Activated T-cell treated with anti-CD3 and anti-CD28 coated beads, Interleukin-2, amount 50 U/mL, for 4 hours (primary cell): ENCODE measurements at regions not wholly inside any gene's neighbourhood (a gene's known extent, or its start where the extent isn't known, plus 50 kb on each side); places are given as distances from the start of the nearest gene placed in this dataset.

Experiments used
- ATAC-seq, 2 donors: fragments of 200-7000 bp; cut with Tn5 transposase; one replicate each; pipeline ENCODE4 v1.10.0; 2021
- DNase-seq: peaks from one replicate; pipeline ENCODE4 v3.0.0-alpha.2; 2020
- H3K27me3 Mint-ChIP-seq: one replicate; pipeline ENCODE4 v1.8.0; 2021; ENCODE audit warnings: low read depth, mixed read lengths
- H3K36me3 Mint-ChIP-seq: one replicate; pipeline ENCODE4 v1.8.0; 2022; ENCODE audit warnings: mixed read lengths; ENCODE audit not compliant: insufficient read depth
- H3K4me1 Mint-ChIP-seq: one replicate; pipeline ENCODE4 v1.8.0; 2021; ENCODE audit warnings: low read depth, mixed read lengths
- H3K4me3 Mint-ChIP-seq: one replicate; pipeline ENCODE4 v1.8.0; 2021; ENCODE audit warnings: mild to moderate bottlenecking, moderate library complexity, mixed read lengths
- H3K9me3 Mint-ChIP-seq: one replicate; pipeline ENCODE4 v1.8.0; 2021; ENCODE audit warnings: mixed read lengths

GRCh38 chr17:55584055-55584685 is 72.9 kb upstream of the SMIM36 start:
- DNase-seq (no peak), ATAC-seq (no peak)
- Mint-ChIP-seq H3K27me3 (no peaks in the 10 kb centered on the region), H3K9me3 (no peaks in the 10 kb centered on the region), H3K4me1 (peaks cover 18% of the 10 kb centered on the region), H3K4me3 (no peak overlapping the region), H3K36me3 (no peaks in the 10 kb centered on the region)

GRCh38 chr17:55582897-55583296 is 71.6 kb upstream of the SMIM36 start:
- H3K9me3 Mint-ChIP-seq = no peaks in the 10 kb centered on the region
- H3K36me3 Mint-ChIP-seq = no peaks in the 10 kb centered on the region
- H3K4me3 Mint-ChIP-seq = no peak overlapping the region
- DNase-seq (no peak), ATAC-seq (no peak)
- H3K27me3 Mint-ChIP-seq = no peaks in the 10 kb centered on the region
- H3K4me1 Mint-ChIP-seq = peaks cover 21% of the 10 kb centered on the region

GRCh38 chr17:55580596-55581133 is 69.4 kb upstream of the SMIM36 start:
- no peak for DNase-seq

GRCh38 chr17:55577687-55578086 is 66.4 kb upstream of the SMIM36 start:
- Mint-ChIP-seq H3K4me3 (peak overlapping the region; percentile 42), H3K27me3 (no peaks in the 10 kb centered on the region), H3K36me3 (no peaks in the 10 kb centered on the region), H3K9me3 (no peaks in the 10 kb centered on the region), H3K4me1 (peaks cover 12% of the 10 kb centered on the region)
- DNase-seq = no peak
- ATAC-seq = peak; percentile 12 to 53

More at GRCh38 chr17:55580596-55581133, 69.4 kb upstream of the SMIM36 start:
- Mint-ChIP-seq H3K4me1 (peaks cover 22% of the 10 kb centered on the region), H3K36me3 (no peaks in the 10 kb centered on the region), H3K27me3 (no peaks in the 10 kb centered on the region), H3K4me3 (no peak overlapping the region), H3K9me3 (no peaks in the 10 kb centered on the region)
- ATAC-seq = peak in 1 of 2 donors; percentile 6

- Mint-ChIP-seq H3K27me3 (no peaks in the 10 kb centered on the region), H3K4me3 (no peak overlapping the region), H3K36me3 (no peaks in the 10 kb centered on the region), H3K9me3 (no peaks in the 10 kb centered on the region), H3K4me1 (peaks cover 11% of the 10 kb centered on the region)
- ATAC-seq = peak; percentile 82 to 94
- DNase-seq = no peak
These were observed 65.8 kb upstream of the SMIM36 start for GRCh38 chr17:55576996-55577586.

GRCh38 chr17:55576237-55576995 is 65.2 kb upstream of the SMIM36 start:
- Mint-ChIP-seq H3K27me3 (no peaks in the 10 kb centered on the region), H3K9me3 (no peaks in the 10 kb centered on the region), H3K4me3 (no peak overlapping the region), H3K4me1 (peaks cover 10% of the 10 kb centered on the region), H3K36me3 (no peaks in the 10 kb centered on the region)
- ATAC-seq (peak in 1 of 2 donors; percentile 16), DNase-seq (no peak)

GRCh38 chr17:55575058-55575636 is 63.9 kb upstream of the SMIM36 start:
- Mint-ChIP-seq H3K4me3 (no peak overlapping the region), H3K27me3 (no peaks in the 10 kb centered on the region)

GRCh38 chr17:55572599-55572998 is 61.3 kb upstream of the SMIM36 start:
- Mint-ChIP-seq H3K36me3 (no peaks in the 10 kb centered on the region), H3K4me3 (no peak overlapping the region), H3K9me3 (no peaks in the 10 kb centered on the region), H3K27me3 (no peaks in the 10 kb centered on the region), H3K4me1 (no peaks in the 10 kb centered on the region)
- ATAC-seq (no peak), DNase-seq (no peak)

More at GRCh38 chr17:55575058-55575636, 63.9 kb upstream of the SMIM36 start:
- H3K9me3 Mint-ChIP-seq = no peaks in the 10 kb centered on the region
- DNase-seq = no peak
- H3K36me3 Mint-ChIP-seq = no peaks in the 10 kb centered on the region
- peaks cover 4% of the 10 kb centered on the region for H3K4me1 Mint-ChIP-seq
- no peak for ATAC-seq

GRCh38 chr17:55572139-55572538 is 60.9 kb upstream of the SMIM36 start:
- DNase-seq (no peak), ATAC-seq (no peak)
- H3K4me3 Mint-ChIP-seq = no peak overlapping the region
- H3K9me3 Mint-ChIP-seq = no peaks in the 10 kb centered on the region
- H3K27me3 Mint-ChIP-seq = no peaks in the 10 kb centered on the region
- H3K4me1 Mint-ChIP-seq = no peaks in the 10 kb centered on the region
- no peaks in the 10 kb centered on the region for H3K36me3 Mint-ChIP-seq

GRCh38 chr17:55571095-55571494 is 59.8 kb upstream of the SMIM36 start:
- ATAC-seq (no peak), DNase-seq (no peak)
- H3K27me3 Mint-ChIP-seq = peaks cover under 1% of the 10 kb centered on the region
- H3K36me3 Mint-ChIP-seq = no peaks in the 10 kb centered on the region
- no peaks in the 10 kb centered on the region for H3K9me3 Mint-ChIP-seq
- no peak overlapping the region for H3K4me3 Mint-ChIP-seq
- no peaks in the 10 kb centered on the region for H3K4me1 Mint-ChIP-seq

- ATAC-seq (no peak), DNase-seq (no peak)
These were observed 59.1 kb upstream of the SMIM36 start for GRCh38 chr17:55570391-55570790.

GRCh38 chr17:55567240-55568214 is 56.3 kb upstream of the SMIM36 start:
- Mint-ChIP-seq H3K4me1 (no peaks in the 10 kb centered on the region), H3K27me3 (peaks cover 8% of the 10 kb centered on the region), H3K9me3 (no peaks in the 10 kb centered on the region), H3K4me3 (no peak overlapping the region), H3K36me3 (no peaks in the 10 kb centered on the region)
- DNase-seq (no peak), ATAC-seq (no peak)

More at GRCh38 chr17:55570391-55570790, 59.1 kb upstream of the SMIM36 start:
- Mint-ChIP-seq H3K36me3 (no peaks in the 10 kb centered on the region), H3K9me3 (no peaks in the 10 kb centered on the region), H3K4me3 (no peak overlapping the region), H3K4me1 (no peaks in the 10 kb centered on the region), H3K27me3 (peaks cover 6% of the 10 kb centered on the region)

- peaks cover 10% of the 10 kb centered on the region for H3K27me3 Mint-ChIP-seq
- H3K9me3 Mint-ChIP-seq = no peaks in the 10 kb centered on the region
- H3K4me1 Mint-ChIP-seq = no peaks in the 10 kb centered on the region
- no peaks in the 10 kb centered on the region for H3K36me3 Mint-ChIP-seq
- ATAC-seq (no peak), DNase-seq (no peak)
- H3K4me3 Mint-ChIP-seq = no peak overlapping the region
These were observed 52.8 kb upstream of the SMIM36 start for GRCh38 chr17:55564081-55564480.
